AG04450 (cell line): ENCODE measurements at regions not wholly inside any gene's neighbourhood (a gene's known extent, or its start where the extent isn't known, plus 50 kb on each side); places are given as distances from the start of the nearest gene placed in this dataset.

Experiments used
- CTCF ChIA-PET: fragments of 300-600, 350-600 bp; formaldehyde crosslinking; extraction: SDS; loops from one replicate; lab custom pipeline; 2022; ENCODE audit warnings: antibody characterized with exemption, inconsistent platforms; lab: Charles Lee
- POLR2A ChIA-PET: fragments of 350-600 bp; formaldehyde crosslinking; extraction: SDS; loops from one replicate; lab custom pipeline; 2021; ENCODE audit warnings: antibody characterized with exemption, inconsistent platforms; lab: Yijun Ruan, JAX
- DNase-seq: peaks from one replicate; pipeline ENCODE4 v3.0.0-alpha.2; 2011; ENCODE audit warnings: low read depth, low spot score
- H3K27ac ChIP-seq: one replicate; pipeline ENCODE4 v1.5.1; 2012; ENCODE audit warnings: low read depth, low read length, control low read depth
- H3K27me3 ChIP-seq: one replicate; pipeline ENCODE4 v1.6.0; 2012; ENCODE audit warnings: low read length; ENCODE audit not compliant: control insufficient read depth, insufficient read depth
- H3K4me3 ChIP-seq: 2 replicates; pipeline ENCODE4 v1.5.1; 2011; ENCODE audit warnings: mild to moderate bottlenecking, low read depth, low read length, control low read depth
- H3K9me3 ChIP-seq: 2 replicates; pipeline ENCODE4 v1.5.1; 2012; ENCODE audit warnings: low read length; ENCODE audit not compliant: control insufficient read depth, insufficient read depth
- TF ChIP-seq, protein P1 (sequence below): IDR thresholded peaks from 2 replicates; pipeline ENCODE4 v1.5.1; 2011; ENCODE audit warnings: low read depth, low read length, control low read depth, inconsistent platforms

GRCh38 chr10:62688971-62689700, 115.4 kb upstream of the ADO start:
- no peak for DNase-seq
- Histone ChIP-seq H3K27me3 (no peaks in the 10 kb centered on the region), H3K27ac (no peak overlapping the region), H3K4me3 (no peak overlapping the region), H3K9me3 (no peaks in the 10 kb centered on the region)
- ChIA-PET CTCF (no interaction called here), POLR2A (no interaction called here)
- TF ChIP-seq, protein P1, sequence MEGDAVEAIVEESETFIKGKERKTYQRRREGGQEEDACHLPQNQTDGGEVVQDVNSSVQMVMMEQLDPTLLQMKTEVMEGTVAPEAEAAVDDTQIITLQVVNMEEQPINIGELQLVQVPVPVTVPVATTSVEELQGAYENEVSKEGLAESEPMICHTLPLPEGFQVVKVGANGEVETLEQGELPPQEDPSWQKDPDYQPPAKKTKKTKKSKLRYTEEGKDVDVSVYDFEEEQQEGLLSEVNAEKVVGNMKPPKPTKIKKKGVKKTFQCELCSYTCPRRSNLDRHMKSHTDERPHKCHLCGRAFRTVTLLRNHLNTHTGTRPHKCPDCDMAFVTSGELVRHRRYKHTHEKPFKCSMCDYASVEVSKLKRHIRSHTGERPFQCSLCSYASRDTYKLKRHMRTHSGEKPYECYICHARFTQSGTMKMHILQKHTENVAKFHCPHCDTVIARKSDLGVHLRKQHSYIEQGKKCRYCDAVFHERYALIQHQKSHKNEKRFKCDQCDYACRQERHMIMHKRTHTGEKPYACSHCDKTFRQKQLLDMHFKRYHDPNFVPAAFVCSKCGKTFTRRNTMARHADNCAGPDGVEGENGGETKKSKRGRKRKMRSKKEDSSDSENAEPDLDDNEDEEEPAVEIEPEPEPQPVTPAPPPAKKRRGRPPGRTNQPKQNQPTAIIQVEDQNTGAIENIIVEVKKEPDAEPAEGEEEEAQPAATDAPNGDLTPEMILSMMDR, result no peak

GRCh38 chr10:62689712-62690111, 114.8 kb upstream of the ADO start:
- POLR2A ChIA-PET, result no interaction called here

DNA sequence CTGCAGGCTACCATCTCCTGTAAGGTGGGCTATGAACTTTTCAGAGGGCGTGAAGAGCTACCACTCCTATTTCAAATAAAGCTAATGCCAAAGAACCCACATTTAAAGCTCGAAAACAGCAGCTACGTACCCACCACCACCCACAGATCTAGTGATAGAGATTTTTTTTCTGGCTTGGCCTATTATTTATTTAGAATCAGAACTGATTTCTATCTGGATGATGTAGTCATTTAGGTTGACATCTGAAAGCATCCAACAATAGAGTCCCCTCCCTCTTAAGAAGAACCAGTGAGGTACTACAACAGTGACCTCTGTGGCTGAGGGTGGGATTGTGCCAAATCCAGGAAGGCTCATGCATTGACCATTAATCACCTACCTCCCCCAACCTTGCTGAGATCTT, 113.8 kb upstream of the ADO start:
- DNase-seq, result no peak
- ChIA-PET CTCF (no interaction called here), POLR2A (no interaction called here)
- Histone ChIP-seq H3K27ac (no peak overlapping the region), H3K27me3 (no peaks in the 10 kb centered on the region), H3K4me3 (no peak overlapping the region), H3K9me3 (no peaks in the 10 kb centered on the region)
- TF ChIP-seq, protein P1, result no peak

More at GRCh38 chr10:62689712-62690111, 114.8 kb upstream of the ADO start:
- no peaks in the 10 kb centered on the region for H3K9me3 ChIP-seq
- DNase-seq, result no peak
- TF ChIP-seq, protein P1, result no peak
- H3K4me3 ChIP-seq, result no peak overlapping the region
- no peaks in the 10 kb centered on the region for H3K27me3 ChIP-seq
- no peak overlapping the region for H3K27ac ChIP-seq
- CTCF ChIA-PET, result no interaction called here

DNA sequence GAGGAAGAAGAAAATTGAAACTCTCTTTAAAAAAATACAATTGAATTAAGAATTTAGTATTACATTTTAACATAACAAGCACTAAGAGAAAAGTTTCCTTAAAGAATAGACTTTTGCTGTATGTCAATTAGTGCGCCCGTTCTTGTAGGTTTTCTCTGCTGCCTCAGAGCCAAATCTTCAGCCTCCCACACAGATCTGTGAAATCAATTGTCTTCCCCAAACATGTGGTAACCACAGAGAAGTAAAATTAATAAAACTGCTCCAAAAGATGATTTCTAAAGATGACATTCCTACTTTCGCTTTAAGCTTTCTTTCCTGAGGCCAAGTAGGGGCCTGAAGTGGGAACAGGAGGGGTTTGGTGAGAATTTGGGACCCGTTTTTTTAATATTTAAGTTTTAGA, 113.2 kb upstream of the ADO start:
- Histone ChIP-seq H3K4me3 (no peak overlapping the region), H3K27me3 (no peaks in the 10 kb centered on the region), H3K9me3 (no peaks in the 10 kb centered on the region), H3K27ac (no peak overlapping the region)
- DNase-seq, result no peak
- CTCF ChIA-PET, result interaction anchor here (0.7 kb wide), 1 partner anchor 458 kb away, joined by 9 read pairs; no protein-coding TSS in a partner anchor
- POLR2A ChIA-PET, result no interaction called here
- TF ChIP-seq, protein P1, result no peak

DNA sequence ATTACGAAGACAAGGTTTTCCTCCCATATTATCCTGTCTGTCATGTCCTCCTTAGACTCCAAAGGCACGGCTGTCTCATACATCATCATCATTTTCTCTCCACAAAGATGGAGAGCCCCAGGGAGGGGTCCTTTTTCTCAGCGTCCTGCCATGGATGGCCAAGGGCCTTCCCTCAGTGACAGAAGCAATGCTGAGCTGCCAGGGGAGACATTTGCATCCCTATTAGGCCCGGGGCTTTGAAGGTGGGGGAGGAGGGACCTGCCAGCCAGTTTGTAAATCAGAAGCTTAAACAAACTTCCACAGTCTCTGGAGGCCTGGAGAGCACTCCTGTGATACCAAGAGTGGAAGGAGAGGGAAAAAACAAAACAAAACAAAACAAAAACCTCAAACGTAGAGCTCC, 112.4 kb upstream of the ADO start:
- Histone ChIP-seq H3K4me3 (no peak overlapping the region), H3K9me3 (no peaks in the 10 kb centered on the region), H3K27me3 (no peaks in the 10 kb centered on the region), H3K27ac (no peak overlapping the region)
- DNase-seq, result no peak
- CTCF ChIA-PET, result no interaction called here
- POLR2A ChIA-PET, result no interaction called here
- TF ChIP-seq, protein P1, result no peak
